Loucy (cell line): ENCODE measurements at regions not wholly inside any gene's neighbourhood (a gene's known extent, or its start where the extent isn't known, plus 50 kb on each side); places are given as distances from the start of the nearest gene placed in this dataset.

Source experiments
- EZH2phosphoT487 ChIP-seq: fragments of 200-600 bp; IDR thresholded peaks from 2 replicates; pipeline ENCODE4 v1.6.1; 2018; ENCODE audit warnings: antibody characterized with exemption, mild to moderate bottlenecking, moderate library complexity, borderline replicate concordance
- TF ChIP-seq, protein P1 (sequence below): fragments of 200-600 bp; sonication (generic); conservative IDR thresholded peaks from 2 replicates; pipeline ENCODE4 v1.5.1; 2014; ENCODE audit warnings: mild to moderate bottlenecking, antibody characterized with exemption, low read length

DNA sequence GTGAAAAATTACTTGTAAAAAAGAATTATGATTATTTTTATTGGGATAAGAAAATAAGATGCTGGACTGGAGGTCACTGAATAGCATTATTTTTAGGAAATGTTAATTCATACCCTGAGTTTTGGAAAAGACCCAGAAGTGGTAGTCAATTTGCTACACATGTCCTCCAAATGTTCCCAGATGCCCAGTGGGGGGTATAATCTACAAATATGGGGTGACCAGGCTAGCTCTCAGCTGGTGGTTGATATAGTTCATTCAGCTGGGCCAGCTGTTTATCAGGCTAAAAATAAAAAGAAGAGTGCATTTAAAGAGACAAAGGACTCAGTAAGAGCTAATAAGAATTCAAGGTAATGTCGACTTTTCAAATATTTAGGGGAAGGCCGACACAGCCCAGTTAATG, 402.0 kb upstream of the GOLIM4 start:
- TF ChIP-seq, protein P1, sequence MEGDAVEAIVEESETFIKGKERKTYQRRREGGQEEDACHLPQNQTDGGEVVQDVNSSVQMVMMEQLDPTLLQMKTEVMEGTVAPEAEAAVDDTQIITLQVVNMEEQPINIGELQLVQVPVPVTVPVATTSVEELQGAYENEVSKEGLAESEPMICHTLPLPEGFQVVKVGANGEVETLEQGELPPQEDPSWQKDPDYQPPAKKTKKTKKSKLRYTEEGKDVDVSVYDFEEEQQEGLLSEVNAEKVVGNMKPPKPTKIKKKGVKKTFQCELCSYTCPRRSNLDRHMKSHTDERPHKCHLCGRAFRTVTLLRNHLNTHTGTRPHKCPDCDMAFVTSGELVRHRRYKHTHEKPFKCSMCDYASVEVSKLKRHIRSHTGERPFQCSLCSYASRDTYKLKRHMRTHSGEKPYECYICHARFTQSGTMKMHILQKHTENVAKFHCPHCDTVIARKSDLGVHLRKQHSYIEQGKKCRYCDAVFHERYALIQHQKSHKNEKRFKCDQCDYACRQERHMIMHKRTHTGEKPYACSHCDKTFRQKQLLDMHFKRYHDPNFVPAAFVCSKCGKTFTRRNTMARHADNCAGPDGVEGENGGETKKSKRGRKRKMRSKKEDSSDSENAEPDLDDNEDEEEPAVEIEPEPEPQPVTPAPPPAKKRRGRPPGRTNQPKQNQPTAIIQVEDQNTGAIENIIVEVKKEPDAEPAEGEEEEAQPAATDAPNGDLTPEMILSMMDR = no peak
- TF ChIP-seq EZH2phosphoT487 = no peak
